SK-N-MC (cell line): ENCODE measurements at regions not wholly inside any gene's neighbourhood (a gene's known extent, or its start where the extent isn't known, plus 50 kb on each side); places are given as distances from the start of the nearest gene placed in this dataset.

Experiments used
- DNase-seq: peaks from one replicate; pipeline ENCODE4 v3.0.0-alpha.2; 2011; ENCODE audit warnings: low read depth, low spot score
- H3K27ac ChIP-seq: fragments of 200-600 bp; sonication (generic); 2 replicates; pipeline ENCODE4 v1.5.1; 2016; ENCODE audit warnings: mixed run types
- H3K36me3 ChIP-seq: fragments of 200-600 bp; sonication (generic); 2 replicates; pipeline ENCODE4 v1.6.1; 2017; ENCODE audit warnings: antibody characterized with exemption, low read length, mixed read lengths; ENCODE audit not compliant: insufficient read depth
- H3K4me3 ChIP-seq: fragments of 200-600 bp; sonication (generic); 2 replicates; pipeline ENCODE4 v1.5.1; 2016
- H3K9ac ChIP-seq: fragments of 200-600 bp; sonication (generic); 2 replicates; pipeline ENCODE4 v1.8.0; 2017; ENCODE audit warnings: mixed run types, mixed read lengths; ENCODE audit not compliant: insufficient read length
- H3K9me3 ChIP-seq: fragments of 200-600 bp; sonication (generic); 2 replicates; pipeline ENCODE4 v1.6.1; 2017; ENCODE audit warnings: low read depth, mild to moderate bottlenecking, antibody characterized with exemption, low read length, moderate library complexity, mixed read lengths
- EZH2 ChIP-seq: fragments of 200-600 bp; sonication (generic); IDR thresholded peaks from one replicate; pipeline ENCODE4 v1.6.1; 2017; ENCODE audit warnings: antibody characterized with exemption
- FOXP2 ChIP-seq: optimal IDR thresholded peaks from 2 replicates; pipeline ENCODE3; 2011; ENCODE audit warnings: mild to moderate bottlenecking, moderate library complexity; ENCODE audit not compliant: insufficient read depth; ENCODE audit errors: extremely low read length, control extremely low read depth
- POLR2AphosphoS5 ChIP-seq: IDR thresholded peaks from 2 replicates; pipeline ENCODE4 v1.6.1; 2012; ENCODE audit warnings: mild to moderate bottlenecking, low read depth, low read length, borderline replicate concordance

DNA sequence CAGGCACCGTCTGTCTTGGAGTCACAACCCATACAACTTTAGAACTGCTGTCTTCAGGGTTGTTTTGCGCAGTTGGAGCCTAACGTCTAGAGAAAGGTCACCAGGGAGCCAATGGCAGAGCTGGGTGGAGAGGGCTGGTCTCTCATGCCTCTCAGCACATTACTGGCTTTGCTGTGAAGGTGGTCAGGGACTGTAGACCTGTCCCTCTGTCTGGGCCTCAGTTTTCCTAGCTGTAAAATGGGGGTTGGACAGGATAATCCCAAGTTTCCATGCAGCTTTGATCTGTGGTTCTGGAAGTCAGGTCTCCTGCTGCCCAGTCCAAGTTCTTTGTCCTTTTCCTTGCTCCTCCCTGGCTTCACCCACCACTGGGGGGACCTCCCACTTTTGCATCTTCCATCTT lies 52.2 kb upstream of the EPB41L1 start:
- H3K36me3 ChIP-seq: no peaks in the 10 kb centered on the region
- H3K27ac ChIP-seq: no peak overlapping the region
- H3K4me3 ChIP-seq: no peak overlapping the region
- no peaks in the 10 kb centered on the region for H3K9me3 ChIP-seq
- TF ChIP-seq POLR2AphosphoS5: no peak
- no peak for TF ChIP-seq FOXP2
- no peak for TF ChIP-seq EZH2
- no peak overlapping the region for H3K9ac ChIP-seq
- no peak for DNase-seq

- TF ChIP-seq POLR2AphosphoS5: no peak
- no peak for TF ChIP-seq EZH2
- no peak for TF ChIP-seq FOXP2
- Histone ChIP-seq H3K36me3 (no peaks in the 10 kb centered on the region), H3K4me3 (no peak overlapping the region), H3K9ac (no peak overlapping the region), H3K9me3 (no peaks in the 10 kb centered on the region), H3K27ac (no peak overlapping the region)
- DNase-seq: no peak
Measured at GRCh38 chr20:36102809-36103596, 51.5 kb upstream of the EPB41L1 start.

GRCh38 chr20:36104244-36104643 lies 50.3 kb upstream of the EPB41L1 start:
- DNase-seq: no peak
- Histone ChIP-seq H3K9ac (no peak overlapping the region), H3K27ac (no peak overlapping the region), H3K9me3 (no peaks in the 10 kb centered on the region), H3K36me3 (no peaks in the 10 kb centered on the region), H3K4me3 (no peak overlapping the region)
- no peak for TF ChIP-seq POLR2AphosphoS5
- TF ChIP-seq EZH2: no peak
- TF ChIP-seq FOXP2: no peak
